ENCODE measurements at regions not wholly inside any gene's neighbourhood (a gene's known extent, or its start where the extent isn't known, plus 50 kb on each side); places are given as distances from the start of the nearest gene placed in this dataset.

GRCh38 chr16:52976539-52977167 is 76.0 kb downstream of the CHD9NB start:
- no peak for DNase-seq (ENCODE audit: extremely low read depth, low read depth)
- TF ChIP-seq, protein P1, sequence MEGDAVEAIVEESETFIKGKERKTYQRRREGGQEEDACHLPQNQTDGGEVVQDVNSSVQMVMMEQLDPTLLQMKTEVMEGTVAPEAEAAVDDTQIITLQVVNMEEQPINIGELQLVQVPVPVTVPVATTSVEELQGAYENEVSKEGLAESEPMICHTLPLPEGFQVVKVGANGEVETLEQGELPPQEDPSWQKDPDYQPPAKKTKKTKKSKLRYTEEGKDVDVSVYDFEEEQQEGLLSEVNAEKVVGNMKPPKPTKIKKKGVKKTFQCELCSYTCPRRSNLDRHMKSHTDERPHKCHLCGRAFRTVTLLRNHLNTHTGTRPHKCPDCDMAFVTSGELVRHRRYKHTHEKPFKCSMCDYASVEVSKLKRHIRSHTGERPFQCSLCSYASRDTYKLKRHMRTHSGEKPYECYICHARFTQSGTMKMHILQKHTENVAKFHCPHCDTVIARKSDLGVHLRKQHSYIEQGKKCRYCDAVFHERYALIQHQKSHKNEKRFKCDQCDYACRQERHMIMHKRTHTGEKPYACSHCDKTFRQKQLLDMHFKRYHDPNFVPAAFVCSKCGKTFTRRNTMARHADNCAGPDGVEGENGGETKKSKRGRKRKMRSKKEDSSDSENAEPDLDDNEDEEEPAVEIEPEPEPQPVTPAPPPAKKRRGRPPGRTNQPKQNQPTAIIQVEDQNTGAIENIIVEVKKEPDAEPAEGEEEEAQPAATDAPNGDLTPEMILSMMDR (IDR thresholded peaks at IDR 0.05; ENCODE audit: low read depth, low read length) = peak; percentile 35

- TF ChIP-seq, protein P1 (IDR thresholded peaks at IDR 0.05; ENCODE audit: low read depth, low read length) = no peak
- DNase-seq (ENCODE audit: extremely low read depth, low read depth) = no peak
Measured at GRCh38 chr16:52967744-52968143, 85.0 kb downstream of the CHD9NB start.

GRCh38 chr16:52964290-52964689 is 88.4 kb downstream of the CHD9NB start:
- DNase-seq (ENCODE audit: extremely low read depth, low read depth) = no peak
- TF ChIP-seq, protein P1 (IDR thresholded peaks at IDR 0.05; ENCODE audit: low read depth, low read length) = no peak

- DNase-seq (ENCODE audit: extremely low read depth, low read depth) = no peak
- TF ChIP-seq, protein P1 (IDR thresholded peaks at IDR 0.05; ENCODE audit: low read depth, low read length) = no peak
Measured at GRCh38 chr16:52963855-52964242, 88.8 kb downstream of the CHD9NB start.

DNA sequence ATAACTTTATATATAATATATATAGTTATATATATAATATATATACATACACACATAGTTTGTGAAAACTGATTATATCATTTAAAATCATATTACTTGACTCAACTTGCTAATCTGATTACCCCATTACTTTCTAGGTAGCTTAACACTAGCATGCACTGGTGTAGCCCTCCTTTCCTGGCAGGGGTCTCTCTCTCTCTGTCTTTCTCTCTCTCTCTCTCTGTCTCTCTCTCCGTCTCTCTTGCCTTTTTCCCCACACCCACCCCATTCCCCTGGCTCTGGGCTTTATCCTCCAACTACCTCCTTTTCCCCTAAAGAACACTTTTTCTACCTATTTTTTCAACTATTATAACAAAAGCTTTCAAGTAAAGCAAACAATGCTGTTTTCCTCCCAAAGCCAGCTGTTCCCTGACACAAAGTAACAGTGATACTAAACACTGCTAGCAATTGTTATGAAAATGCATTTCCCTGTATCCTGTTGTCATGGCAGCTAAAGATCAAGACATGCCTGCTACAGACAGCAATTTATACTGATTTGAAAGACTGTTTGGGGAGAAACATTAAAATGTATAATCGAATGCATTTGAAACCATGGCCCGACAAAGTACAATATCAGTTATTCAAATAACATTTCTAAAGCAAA is 89.4 kb downstream of the CHD9NB start:
- TF ChIP-seq, protein P1 (IDR thresholded peaks at IDR 0.05; ENCODE audit: low read depth, low read length) = no peak
- no peak for DNase-seq (ENCODE audit: extremely low read depth, low read depth)

- TF ChIP-seq, protein P1 (IDR thresholded peaks at IDR 0.05; ENCODE audit: low read depth, low read length) = no peak
Measured at GRCh38 chr16:52958951-52959350, 93.7 kb downstream of the CHD9NB start.

DNA sequence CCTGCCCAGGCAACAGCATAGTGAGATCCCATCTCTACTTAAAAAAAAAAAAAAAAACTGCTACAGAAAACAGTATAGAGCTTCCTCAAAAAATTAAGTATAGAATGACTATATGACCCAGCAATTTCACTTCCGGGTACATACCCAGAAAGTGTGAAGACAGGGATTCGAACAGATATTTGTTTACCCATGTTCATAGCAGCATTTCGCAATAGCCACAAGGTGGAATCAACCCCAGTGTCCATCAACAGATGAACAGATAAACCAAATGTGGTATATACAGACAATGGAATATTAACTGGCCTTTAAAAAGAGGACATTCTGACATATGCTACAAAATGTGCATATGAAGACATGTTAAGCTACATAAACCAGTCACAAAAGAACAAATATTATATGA is 95.5 kb downstream of the CHD9NB start:
- TF ChIP-seq, protein P1 (IDR thresholded peaks at IDR 0.05; ENCODE audit: low read depth, low read length) = no peak
- no peak for DNase-seq (ENCODE audit: extremely low read depth, low read depth)

More at GRCh38 chr16:52958951-52959350, 93.7 kb downstream of the CHD9NB start:
- no peak for DNase-seq (ENCODE audit: extremely low read depth, low read depth)

Data from AG09319 (cell line).